ENCODE measurements at regions not wholly inside any gene's neighbourhood (a gene's known extent, or its start where the extent isn't known, plus 50 kb on each side); places are given as distances from the start of the nearest gene placed in this dataset.
"Not testable (repeated sequence)": the region's sequence is repeated elsewhere in the genome, so short reads cannot be mapped to it uniquely, and the experiment has no call there.

DNA sequence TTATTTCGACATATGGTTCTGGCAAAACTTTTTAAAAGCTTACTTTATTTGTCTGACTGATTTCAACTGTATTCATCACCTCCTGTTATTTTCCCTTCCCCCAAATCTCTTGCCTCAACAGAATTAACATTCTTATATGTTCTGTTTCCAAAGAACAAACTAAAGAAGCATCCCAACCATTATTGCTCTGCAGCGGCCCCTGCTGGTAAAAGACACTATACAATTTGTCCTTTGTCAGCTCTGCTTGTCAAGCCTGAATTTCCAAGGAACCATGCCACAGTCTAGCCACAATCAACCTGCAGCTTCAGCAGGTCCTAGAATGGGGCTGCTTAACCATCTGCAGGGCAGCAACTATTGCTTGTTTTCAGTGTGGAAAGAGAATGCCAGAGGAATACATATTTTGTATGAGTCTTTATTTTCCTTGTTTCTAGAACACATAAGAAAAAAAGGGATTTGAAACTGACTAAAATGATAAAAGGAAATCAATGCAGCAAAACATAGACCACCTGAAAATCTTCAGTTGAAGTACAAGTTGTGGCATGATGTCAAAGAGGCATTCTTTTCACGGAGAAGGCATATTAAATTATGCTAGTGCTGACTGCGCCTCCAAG lies 845.3 kb downstream of the DIAPH3 start:
- peak; percentile 10 to 72 for DNase-seq (ENCODE audit: low read depth in 1 of 2, low spot score in 1 of 2)
- Histone ChIP-seq H3K4me3 (replicated peaks; ENCODE audit: insufficient read depth, low read length) (no peak overlapping the region), H3K27me3 (ENCODE audit: insufficient read depth, poor library complexity, severe bottlenecking) (no peaks in the 10 kb centered on the region), H3K27ac (replicated peaks) (no peak overlapping the region)
- TF ChIP-seq CTCF (IDR thresholded peaks at IDR 0.05; ENCODE audit: insufficient read depth, low read length): peak; percentile 61
- no peak for TF ChIP-seq POLR2AphosphoS5 (IDR thresholded peaks at IDR 0.05; ENCODE audit: low read depth)

GRCh38 chr13:59319276-59319675 lies 844.5 kb downstream of the DIAPH3 start:
- no peak for DNase-seq (ENCODE audit: low read depth in 1 of 2, low spot score in 1 of 2)
- H3K27ac ChIP-seq (replicated peaks): no peak overlapping the region

DNA sequence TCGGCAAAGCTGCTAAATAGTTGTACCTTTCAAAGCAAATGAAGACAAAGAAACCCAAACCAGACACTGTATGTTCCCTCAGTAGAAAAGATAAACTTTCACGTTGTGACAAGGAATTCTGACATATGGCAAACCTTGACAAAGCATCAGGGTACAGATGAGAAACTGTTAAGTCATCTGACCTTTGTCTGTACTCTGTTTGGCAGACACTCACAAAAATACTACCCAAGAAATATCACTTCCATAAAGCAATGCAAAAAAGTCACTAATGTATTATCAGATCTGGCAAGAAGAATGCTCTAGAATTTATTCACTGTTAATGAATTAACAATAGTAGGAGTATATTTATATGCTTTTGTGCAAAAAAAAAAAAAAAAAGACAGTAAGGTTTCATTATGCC lies 843.7 kb downstream of the DIAPH3 start:
- Histone ChIP-seq H3K27me3 (ENCODE audit: insufficient read depth, poor library complexity, severe bottlenecking) (no peaks in the 10 kb centered on the region), H3K27ac (replicated peaks) (no peak overlapping the region), H3K4me3 (replicated peaks; ENCODE audit: insufficient read depth, low read length) (no peak overlapping the region)
- no peak for DNase-seq (ENCODE audit: low read depth in 1 of 2, low spot score in 1 of 2)
- TF ChIP-seq CTCF (IDR thresholded peaks at IDR 0.05; ENCODE audit: insufficient read depth, low read length) (no peak), GABPA (IDR thresholded peaks at IDR 0.05; ENCODE audit: low read depth) (no peak), POLR2AphosphoS5 (IDR thresholded peaks at IDR 0.05; ENCODE audit: low read depth) (no peak), SPI1 (IDR thresholded peaks at IDR 0.05; ENCODE audit: borderline replicate concordance, low read depth) (no peak)
- TF ChIP-seq, protein P1, sequence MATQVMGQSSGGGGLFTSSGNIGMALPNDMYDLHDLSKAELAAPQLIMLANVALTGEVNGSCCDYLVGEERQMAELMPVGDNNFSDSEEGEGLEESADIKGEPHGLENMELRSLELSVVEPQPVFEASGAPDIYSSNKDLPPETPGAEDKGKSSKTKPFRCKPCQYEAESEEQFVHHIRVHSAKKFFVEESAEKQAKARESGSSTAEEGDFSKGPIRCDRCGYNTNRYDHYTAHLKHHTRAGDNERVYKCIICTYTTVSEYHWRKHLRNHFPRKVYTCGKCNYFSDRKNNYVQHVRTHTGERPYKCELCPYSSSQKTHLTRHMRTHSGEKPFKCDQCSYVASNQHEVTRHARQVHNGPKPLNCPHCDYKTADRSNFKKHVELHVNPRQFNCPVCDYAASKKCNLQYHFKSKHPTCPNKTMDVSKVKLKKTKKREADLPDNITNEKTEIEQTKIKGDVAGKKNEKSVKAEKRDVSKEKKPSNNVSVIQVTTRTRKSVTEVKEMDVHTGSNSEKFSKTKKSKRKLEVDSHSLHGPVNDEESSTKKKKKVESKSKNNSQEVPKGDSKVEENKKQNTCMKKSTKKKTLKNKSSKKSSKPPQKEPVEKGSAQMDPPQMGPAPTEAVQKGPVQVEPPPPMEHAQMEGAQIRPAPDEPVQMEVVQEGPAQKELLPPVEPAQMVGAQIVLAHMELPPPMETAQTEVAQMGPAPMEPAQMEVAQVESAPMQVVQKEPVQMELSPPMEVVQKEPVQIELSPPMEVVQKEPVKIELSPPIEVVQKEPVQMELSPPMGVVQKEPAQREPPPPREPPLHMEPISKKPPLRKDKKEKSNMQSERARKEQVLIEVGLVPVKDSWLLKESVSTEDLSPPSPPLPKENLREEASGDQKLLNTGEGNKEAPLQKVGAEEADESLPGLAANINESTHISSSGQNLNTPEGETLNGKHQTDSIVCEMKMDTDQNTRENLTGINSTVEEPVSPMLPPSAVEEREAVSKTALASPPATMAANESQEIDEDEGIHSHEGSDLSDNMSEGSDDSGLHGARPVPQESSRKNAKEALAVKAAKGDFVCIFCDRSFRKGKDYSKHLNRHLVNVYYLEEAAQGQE (IDR thresholded peaks at IDR 0.05; ENCODE audit: insufficient replicate concordance, low read depth): no peak

More at GRCh38 chr13:59319276-59319675, 844.5 kb downstream of the DIAPH3 start:
- TF ChIP-seq POLR2AphosphoS5 (IDR thresholded peaks at IDR 0.05; ENCODE audit: low read depth) (no peak), GABPA (IDR thresholded peaks at IDR 0.05; ENCODE audit: low read depth) (no peak), SPI1 (IDR thresholded peaks at IDR 0.05; ENCODE audit: borderline replicate concordance, low read depth) (no peak), CTCF (IDR thresholded peaks at IDR 0.05; ENCODE audit: insufficient read depth, low read length) (no peak)
- TF ChIP-seq, protein P1 (IDR thresholded peaks at IDR 0.05; ENCODE audit: insufficient replicate concordance, low read depth): no peak
- H3K4me3 ChIP-seq (replicated peaks; ENCODE audit: insufficient read depth, low read length): no peak overlapping the region
- H3K27me3 ChIP-seq (ENCODE audit: insufficient read depth, poor library complexity, severe bottlenecking): no peaks in the 10 kb centered on the region

- H3K4me3 ChIP-seq (replicated peaks; ENCODE audit: insufficient read depth, low read length); H3K27ac ChIP-seq (replicated peaks); DNase-seq (ENCODE audit: low read depth in 1 of 2, low spot score in 1 of 2); H3K27me3 ChIP-seq (ENCODE audit: insufficient read depth, poor library complexity, severe bottlenecking): not testable (repeated sequence)
These were observed 839.3 kb downstream of the DIAPH3 start for GRCh38 chr13:59324401-59324800.

Measured in HL-60 (cell line).